ENCODE measurements at regions not wholly inside any gene's neighbourhood (a gene's known extent, or its start where the extent isn't known, plus 50 kb on each side); places are given as distances from the start of the nearest gene placed in this dataset.

- peak; percentile 16 for DNase-seq
- ChIA-PET POLR2A (no interaction called here), CTCF (no interaction called here)
- H3K4me1 ChIP-seq (ENCODE audit: control insufficient read depth in 2 of 2, insufficient read depth in 2 of 2, low read length in 2 of 2): peaks cover 7 to 11% of the 10 kb centered on the region in 2 donors
- Mint-ChIP-seq H3K9me3 (ENCODE audit: insufficient read depth) (no peaks in the 10 kb centered on the region), H3K4me3 (no peak overlapping the region), H3K27ac (no peak overlapping the region), H3K27me3 (no peaks in the 10 kb centered on the region), H3K4me1 (peaks cover 15% of the 10 kb centered on the region)
- no peaks in the 10 kb centered on the region for H3K27me3 ChIP-seq (replicated peaks in 1 of 4; ENCODE audit: control extremely low read depth in 1 of 4, control insufficient read depth in 3 of 4, insufficient read depth in 4 of 4, low read length in 3 of 4)
- no peak overlapping the region for H3K27ac ChIP-seq (ENCODE audit: low read length in 2 of 2)
- H3K4me3 ChIP-seq (ENCODE audit: control extremely low read depth in 1 of 5, extremely low read depth in 1 of 5, insufficient read depth in 1 of 5, low read depth in 2 of 5, low read length in 4 of 5): no peak overlapping the region
- intact Hi-C loops (cut with micrococcal nuclease): no loop called here
- ATAC-seq (ENCODE audit: low read depth): no peak
- H2AFZ ChIP-seq (ENCODE audit: insufficient read depth, low read depth, low read length, poor library complexity, severe bottlenecking): no peak overlapping the region
- peaks cover 0 to 10% (median 3%) of the 10 kb centered on the region in 3 donors for H3K9me3 ChIP-seq (ENCODE audit: control extremely low read depth in 1 of 3, control insufficient read depth in 2 of 3, insufficient read depth in 1 of 3, low read length in 2 of 3)
- H3K4me2 ChIP-seq (replicated peaks; ENCODE audit: low read depth, low read length, poor library complexity, severe bottlenecking): no peak overlapping the region
- TF ChIP-seq CTCF (IDR thresholded peaks at IDR 0.05) (no peak), EZH2 (IDR thresholded peaks at IDR 0.05; ENCODE audit: borderline replicate concordance, insufficient read depth, low read depth, low read length, poor library complexity, severe bottlenecking) (no peak)
- no peaks in the 10 kb centered on the region for H4K20me1 ChIP-seq (ENCODE audit: control insufficient read depth, insufficient read depth, low read length, poor library complexity, severe bottlenecking)
- 30% methylated on average over 1 of the region's 2 CpGs for WGBS (ENCODE audit: insufficient coverage)
- H3K9ac ChIP-seq (ENCODE audit: low read length): no peak overlapping the region
- H3K79me2 ChIP-seq (ENCODE audit: control insufficient read depth, insufficient read depth, low read length): no peaks in the 10 kb centered on the region
- no peaks in the 10 kb centered on the region for H3K36me3 ChIP-seq (replicated peaks in 1 of 2; ENCODE audit: control extremely low read depth in 1 of 2, control insufficient read depth in 1 of 2, extremely low read depth in 1 of 2, insufficient read depth in 2 of 2, low read length in 1 of 2)
Measured at GRCh38 chr7:82616059-82616728, 172.6 kb upstream of the CACNA2D1 start.

GRCh38 chr7:82615527-82615926 lies 171.9 kb upstream of the CACNA2D1 start:
- Mint-ChIP-seq H3K27ac (no peak overlapping the region), H3K27me3 (no peaks in the 10 kb centered on the region), H3K4me3 (no peak overlapping the region), H3K9me3 (ENCODE audit: insufficient read depth) (no peaks in the 10 kb centered on the region), H3K4me1 (peaks cover 15% of the 10 kb centered on the region)
- CTCF ChIA-PET: no interaction called here
- Histone ChIP-seq H3K27ac (ENCODE audit: low read length in 2 of 2) (no peak overlapping the region), H3K9ac (ENCODE audit: low read length) (no peak overlapping the region), H4K20me1 (ENCODE audit: control insufficient read depth, insufficient read depth, low read length, poor library complexity, severe bottlenecking) (no peaks in the 10 kb centered on the region), H3K4me3 (ENCODE audit: control extremely low read depth in 1 of 5, extremely low read depth in 1 of 5, insufficient read depth in 1 of 5, low read depth in 2 of 5, low read length in 4 of 5) (no peak overlapping the region), H2AFZ (ENCODE audit: insufficient read depth, low read depth, low read length, poor library complexity, severe bottlenecking) (no peak overlapping the region), H3K27me3 (replicated peaks in 1 of 4; ENCODE audit: control extremely low read depth in 1 of 4, control insufficient read depth in 3 of 4, insufficient read depth in 4 of 4, low read length in 3 of 4) (no peaks in the 10 kb centered on the region), H3K4me2 (replicated peaks; ENCODE audit: low read depth, low read length, poor library complexity, severe bottlenecking) (no peak overlapping the region), H3K9me3 (ENCODE audit: control extremely low read depth in 1 of 3, control insufficient read depth in 2 of 3, insufficient read depth in 1 of 3, low read length in 2 of 3) (peaks cover 0 to 6% (median 3%) of the 10 kb centered on the region in 3 donors), H3K36me3 (replicated peaks in 1 of 2; ENCODE audit: control extremely low read depth in 1 of 2, control insufficient read depth in 1 of 2, extremely low read depth in 1 of 2, insufficient read depth in 2 of 2, low read length in 1 of 2) (no peaks in the 10 kb centered on the region), H3K79me2 (ENCODE audit: control insufficient read depth, insufficient read depth, low read length) (no peaks in the 10 kb centered on the region), H3K4me1 (ENCODE audit: control insufficient read depth in 2 of 2, insufficient read depth in 2 of 2, low read length in 2 of 2) (peaks cover 7 to 11% of the 10 kb centered on the region in 2 donors)
- POLR2A ChIA-PET: no interaction called here
- intact Hi-C loops (cut with micrococcal nuclease): no loop called here
- ATAC-seq (ENCODE audit: low read depth) (no peak), DNase-seq (peak; percentile 19)
- WGBS (ENCODE audit: insufficient coverage): 67% methylated on average over 2 of the region's 3 CpGs
- TF ChIP-seq CTCF (IDR thresholded peaks at IDR 0.05) (no peak), EZH2 (IDR thresholded peaks at IDR 0.05; ENCODE audit: borderline replicate concordance, insufficient read depth, low read depth, low read length, poor library complexity, severe bottlenecking) (no peak)

Data from B cell (primary cell).